Skin epidermis (tissue), 12 donors: ENCODE measurements at regions not wholly inside any gene's neighbourhood (a gene's known extent, or its start where the extent isn't known, plus 50 kb on each side); places are given as distances from the start of the nearest gene placed in this dataset.
A peak's percentile ranks its signal among the peaks of the same experiment; 100 is the strongest.
"Not testable (repeated sequence)": the region's sequence is repeated elsewhere in the genome, so short reads cannot be mapped to it uniquely, and the experiment has no call there.

ENCODE experiments used
- H3K27ac ChIP-seq, 21 experiments: fragments of 200-600 bp; sonication (generic) in 11 of 21; one replicate each; pipeline ENCODE4 v1.5.0; 2020; ENCODE audit warnings: mild to moderate bottlenecking in 3 of 21, inconsistent platforms in 2 of 21, moderate library complexity in 2 of 21
- H3K4me3 ChIP-seq, 7 experiments: fragments of 200-600 bp; sonication (generic) in 2 of 7; one replicate each; pipeline ENCODE4 v1.5.0; 2020; ENCODE audit warnings: inconsistent platforms in 2 of 7, mild to moderate bottlenecking in 2 of 7, moderate library complexity in 1 of 7

- H3K4me3 ChIP-seq: no peak overlapping the region
- H3K27ac ChIP-seq: no peak overlapping the region
These were observed 453.5 kb downstream of the TDRD3 start for GRCh38 chr13:60850526-60850925.

GRCh38 chr13:60838581-60838980 is 441.6 kb downstream of the TDRD3 start:
- Histone ChIP-seq H3K4me3 (no peak overlapping the region), H3K27ac (no peak overlapping the region)

GRCh38 chr13:60837806-60838205 is 440.8 kb downstream of the TDRD3 start:
- no peak overlapping the region for H3K4me3 ChIP-seq

GRCh38 chr13:60836821-60837220 is 439.8 kb downstream of the TDRD3 start:
- Histone ChIP-seq H3K4me3 (no peak overlapping the region), H3K27ac (no peak overlapping the region)

More at GRCh38 chr13:60837806-60838205, 440.8 kb downstream of the TDRD3 start:
- no peak overlapping the region for H3K27ac ChIP-seq

- H3K27ac ChIP-seq: no peak overlapping the region
- H3K4me3 ChIP-seq: no peak overlapping the region
These were observed 414.6 kb downstream of the TDRD3 start for GRCh38 chr13:60811581-60811980.

GRCh38 chr13:60805640-60806039 is 408.6 kb downstream of the TDRD3 start:
- H3K27ac ChIP-seq: not testable (repeated sequence)

GRCh38 chr13:60798503-60798902 is 401.5 kb downstream of the TDRD3 start:
- H3K27ac ChIP-seq: no peak overlapping the region
- H3K4me3 ChIP-seq: no peak overlapping the region

More at GRCh38 chr13:60805640-60806039, 408.6 kb downstream of the TDRD3 start:
- H3K4me3 ChIP-seq: not testable (repeated sequence)

GRCh38 chr13:60797112-60797511 is 400.1 kb downstream of the TDRD3 start:
- Histone ChIP-seq H3K4me3 (no peak overlapping the region), H3K27ac (no peak overlapping the region)

- Histone ChIP-seq H3K4me3 (no peak overlapping the region), H3K27ac (no peak overlapping the region)
These were observed 397.7 kb downstream of the TDRD3 start for GRCh38 chr13:60794751-60795150.

- Histone ChIP-seq H3K4me3 (no peak overlapping the region), H3K27ac (no peak overlapping the region)
These were observed 393.6 kb downstream of the TDRD3 start for GRCh38 chr13:60790620-60791019.

GRCh38 chr13:60788156-60788829 is 391.3 kb downstream of the TDRD3 start:
- H3K27ac ChIP-seq: peak overlapping the region in 1 of 21 experiments; percentile 9
- no peak overlapping the region for H3K4me3 ChIP-seq

GRCh38 chr13:60787083-60787482 is 390.1 kb downstream of the TDRD3 start:
- Histone ChIP-seq H3K27ac (no peak overlapping the region), H3K4me3 (no peak overlapping the region)

- Histone ChIP-seq H3K4me3 (no peak overlapping the region), H3K27ac (no peak overlapping the region)
These were observed 375.7 kb downstream of the TDRD3 start for GRCh38 chr13:60772726-60773125.

- Histone ChIP-seq H3K4me3 (no peak overlapping the region), H3K27ac (no peak overlapping the region)
These were observed 368.8 kb downstream of the TDRD3 start for GRCh38 chr13:60765700-60766411.

- Histone ChIP-seq H3K27ac (no peak overlapping the region), H3K4me3 (no peak overlapping the region)
These were observed 362.5 kb downstream of the TDRD3 start for GRCh38 chr13:60759499-60759898.

GRCh38 chr13:60758637-60759036 is 361.6 kb downstream of the TDRD3 start:
- Histone ChIP-seq H3K27ac (no peak overlapping the region), H3K4me3 (no peak overlapping the region)

GRCh38 chr13:60757501-60758215 is 360.6 kb downstream of the TDRD3 start:
- H3K27ac ChIP-seq: no peak overlapping the region
- no peak overlapping the region for H3K4me3 ChIP-seq

GRCh38 chr13:60756306-60756705 is 359.3 kb downstream of the TDRD3 start:
- Histone ChIP-seq H3K4me3 (no peak overlapping the region), H3K27ac (no peak overlapping the region)

- H3K4me3 ChIP-seq: no peak overlapping the region
- H3K27ac ChIP-seq: no peak overlapping the region
These were observed 358.6 kb downstream of the TDRD3 start for GRCh38 chr13:60755380-60756163.
